ENCODE measurements at regions not wholly inside any gene's neighbourhood (a gene's known extent, or its start where the extent isn't known, plus 50 kb on each side); places are given as distances from the start of the nearest gene placed in this dataset.

DNA sequence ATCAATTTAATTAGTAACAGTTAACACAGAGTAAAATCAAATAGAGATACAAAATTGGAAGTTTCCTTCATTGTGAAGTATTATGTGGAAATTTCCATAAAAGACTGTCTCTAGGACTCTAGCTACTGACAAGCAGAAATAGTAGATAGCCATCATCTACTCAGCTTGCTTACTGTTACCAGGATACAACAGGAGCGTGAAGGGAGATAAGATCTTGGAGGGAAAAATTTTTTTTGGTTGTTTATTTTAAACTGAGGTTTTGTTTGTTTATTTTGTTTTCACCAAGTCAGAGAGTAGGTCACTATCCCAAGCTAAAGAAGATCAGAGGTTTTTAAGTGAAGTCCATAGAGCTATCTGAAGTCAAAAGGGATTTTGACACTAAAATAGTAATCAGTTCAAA is 861.3 kb upstream of the MGAT4C start:
- TF ChIP-seq, protein P1, sequence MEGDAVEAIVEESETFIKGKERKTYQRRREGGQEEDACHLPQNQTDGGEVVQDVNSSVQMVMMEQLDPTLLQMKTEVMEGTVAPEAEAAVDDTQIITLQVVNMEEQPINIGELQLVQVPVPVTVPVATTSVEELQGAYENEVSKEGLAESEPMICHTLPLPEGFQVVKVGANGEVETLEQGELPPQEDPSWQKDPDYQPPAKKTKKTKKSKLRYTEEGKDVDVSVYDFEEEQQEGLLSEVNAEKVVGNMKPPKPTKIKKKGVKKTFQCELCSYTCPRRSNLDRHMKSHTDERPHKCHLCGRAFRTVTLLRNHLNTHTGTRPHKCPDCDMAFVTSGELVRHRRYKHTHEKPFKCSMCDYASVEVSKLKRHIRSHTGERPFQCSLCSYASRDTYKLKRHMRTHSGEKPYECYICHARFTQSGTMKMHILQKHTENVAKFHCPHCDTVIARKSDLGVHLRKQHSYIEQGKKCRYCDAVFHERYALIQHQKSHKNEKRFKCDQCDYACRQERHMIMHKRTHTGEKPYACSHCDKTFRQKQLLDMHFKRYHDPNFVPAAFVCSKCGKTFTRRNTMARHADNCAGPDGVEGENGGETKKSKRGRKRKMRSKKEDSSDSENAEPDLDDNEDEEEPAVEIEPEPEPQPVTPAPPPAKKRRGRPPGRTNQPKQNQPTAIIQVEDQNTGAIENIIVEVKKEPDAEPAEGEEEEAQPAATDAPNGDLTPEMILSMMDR (IDR thresholded peaks at IDR 0.05) = no peak
- no peak for TF ChIP-seq EZH2 (IDR thresholded peaks at IDR 0.05; ENCODE audit: borderline replicate concordance, insufficient read depth, low read depth, low read length, poor library complexity, severe bottlenecking)

All from B cell (primary cell).